Keratinocyte (primary cell): ENCODE measurements at regions not wholly inside any gene's neighbourhood (a gene's known extent, or its start where the extent isn't known, plus 50 kb on each side); places are given as distances from the start of the nearest gene placed in this dataset.

Source experiments
- EZH2 ChIP-seq: IDR thresholded peaks from one replicate; pipeline ENCODE4 v1.6.1; 2012; ENCODE audit warnings: inconsistent platforms, mild to moderate bottlenecking, low read length, moderate library complexity
- TF ChIP-seq, protein P1 (sequence below), 3 experiments: IDR thresholded peaks in 1 of 3; conservative IDR thresholded peaks in 1 of 3; optimal IDR thresholded peaks in 1 of 3; 2 replicates in 2 of 3; 3 replicates in 1 of 3; pipeline versions ENCODE3 to v1.5.1; 2011; ENCODE audit warnings: low read length in 3 of 3, mild to moderate bottlenecking in 3 of 3, moderate library complexity in 2 of 3, control low read depth in 1 of 3, inconsistent platforms in 1 of 3; ENCODE audit not compliant: insufficient read depth in 2 of 3; ENCODE audit errors: extremely low read depth in 1 of 3

DNA sequence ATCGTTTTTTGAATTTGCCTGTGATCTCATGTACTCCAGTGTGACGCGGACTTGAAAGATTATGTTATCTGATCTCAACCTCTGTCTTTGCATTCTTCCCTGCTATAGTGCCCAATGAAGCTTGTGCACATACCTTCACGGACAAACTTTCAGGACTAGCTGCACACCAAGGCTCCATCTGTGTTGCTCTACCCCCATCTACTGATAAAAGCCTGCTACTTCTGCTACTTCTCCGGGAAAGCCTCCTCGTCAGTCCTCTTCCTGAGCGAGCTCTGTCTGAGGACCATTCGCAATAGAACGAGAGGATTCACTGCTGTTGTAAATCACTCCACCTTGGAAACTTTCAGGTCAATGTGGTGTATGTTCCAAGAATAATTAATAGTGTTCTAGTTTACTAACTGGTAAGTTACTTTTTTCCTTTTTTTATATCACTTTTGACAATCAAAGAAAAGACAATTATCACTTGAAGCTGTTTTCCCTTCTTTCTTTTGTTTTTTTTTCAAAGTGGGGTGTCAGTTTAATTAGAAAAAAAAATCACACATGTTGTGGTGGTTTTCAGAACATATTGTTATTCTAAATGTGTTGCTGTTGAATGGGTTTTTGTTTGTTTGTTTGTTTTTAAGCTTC is 217.6 kb downstream of the ARRDC4 start:
- TF ChIP-seq, protein P1, sequence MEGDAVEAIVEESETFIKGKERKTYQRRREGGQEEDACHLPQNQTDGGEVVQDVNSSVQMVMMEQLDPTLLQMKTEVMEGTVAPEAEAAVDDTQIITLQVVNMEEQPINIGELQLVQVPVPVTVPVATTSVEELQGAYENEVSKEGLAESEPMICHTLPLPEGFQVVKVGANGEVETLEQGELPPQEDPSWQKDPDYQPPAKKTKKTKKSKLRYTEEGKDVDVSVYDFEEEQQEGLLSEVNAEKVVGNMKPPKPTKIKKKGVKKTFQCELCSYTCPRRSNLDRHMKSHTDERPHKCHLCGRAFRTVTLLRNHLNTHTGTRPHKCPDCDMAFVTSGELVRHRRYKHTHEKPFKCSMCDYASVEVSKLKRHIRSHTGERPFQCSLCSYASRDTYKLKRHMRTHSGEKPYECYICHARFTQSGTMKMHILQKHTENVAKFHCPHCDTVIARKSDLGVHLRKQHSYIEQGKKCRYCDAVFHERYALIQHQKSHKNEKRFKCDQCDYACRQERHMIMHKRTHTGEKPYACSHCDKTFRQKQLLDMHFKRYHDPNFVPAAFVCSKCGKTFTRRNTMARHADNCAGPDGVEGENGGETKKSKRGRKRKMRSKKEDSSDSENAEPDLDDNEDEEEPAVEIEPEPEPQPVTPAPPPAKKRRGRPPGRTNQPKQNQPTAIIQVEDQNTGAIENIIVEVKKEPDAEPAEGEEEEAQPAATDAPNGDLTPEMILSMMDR (optimal IDR thresholded peaks at IDR 0.05 in 1 of 3, IDR thresholded peaks at IDR 0.05 in 1 of 3, conservative IDR thresholded peaks at IDR 0.05 in 1 of 3; ENCODE audit: extremely low read depth in 1 of 3, insufficient read depth in 2 of 3, low read length in 3 of 3): peak; percentile 86 to 94 (median 93)
- no peak for TF ChIP-seq EZH2
